Stromal cell of bone marrow (primary cell): ENCODE measurements at regions not wholly inside any gene's neighbourhood (a gene's known extent, or its start where the extent isn't known, plus 50 kb on each side); places are given as distances from the start of the nearest gene placed in this dataset.
"Not testable (repeated sequence)": the region's sequence is repeated elsewhere in the genome, so short reads cannot be mapped to it uniquely, and the experiment has no call there.

Experiments
- DNase-seq: peaks from one replicate; pipeline ENCODE4 v3.0.0-alpha.2; 2012; ENCODE audit warnings: low read depth

DNA sequence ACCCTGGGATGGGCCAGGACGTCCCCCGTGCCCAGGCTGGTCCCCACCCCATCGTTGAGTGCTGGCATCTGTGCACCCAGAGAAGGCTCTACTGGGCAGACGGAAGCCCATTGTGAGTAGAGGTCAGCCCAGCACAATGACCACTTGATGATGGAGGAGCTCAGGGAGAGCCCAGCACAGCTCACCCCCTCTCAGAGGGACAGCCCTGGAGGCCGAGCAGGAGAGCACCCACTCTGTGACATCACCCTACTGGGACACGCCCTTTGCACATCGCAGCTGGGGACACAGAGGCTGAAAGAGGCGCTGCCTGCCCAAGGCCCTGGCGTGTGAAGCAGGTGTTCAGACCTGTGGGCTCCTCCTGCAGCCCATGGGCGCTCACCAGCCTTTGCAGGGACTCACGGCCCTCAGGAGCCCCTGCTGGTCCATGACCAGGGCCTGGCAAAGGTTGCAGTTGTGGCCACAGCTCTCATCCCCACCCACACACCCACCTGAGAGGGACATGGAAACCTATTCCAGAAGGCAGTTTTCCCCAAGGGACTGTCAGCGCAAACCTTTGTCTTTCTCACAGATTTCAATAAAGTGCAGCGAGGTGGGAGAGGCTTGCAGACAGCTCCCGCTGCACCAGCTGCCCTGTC is 67.2 kb upstream of the PPP2R2D start:
- no peak for DNase-seq

DNA sequence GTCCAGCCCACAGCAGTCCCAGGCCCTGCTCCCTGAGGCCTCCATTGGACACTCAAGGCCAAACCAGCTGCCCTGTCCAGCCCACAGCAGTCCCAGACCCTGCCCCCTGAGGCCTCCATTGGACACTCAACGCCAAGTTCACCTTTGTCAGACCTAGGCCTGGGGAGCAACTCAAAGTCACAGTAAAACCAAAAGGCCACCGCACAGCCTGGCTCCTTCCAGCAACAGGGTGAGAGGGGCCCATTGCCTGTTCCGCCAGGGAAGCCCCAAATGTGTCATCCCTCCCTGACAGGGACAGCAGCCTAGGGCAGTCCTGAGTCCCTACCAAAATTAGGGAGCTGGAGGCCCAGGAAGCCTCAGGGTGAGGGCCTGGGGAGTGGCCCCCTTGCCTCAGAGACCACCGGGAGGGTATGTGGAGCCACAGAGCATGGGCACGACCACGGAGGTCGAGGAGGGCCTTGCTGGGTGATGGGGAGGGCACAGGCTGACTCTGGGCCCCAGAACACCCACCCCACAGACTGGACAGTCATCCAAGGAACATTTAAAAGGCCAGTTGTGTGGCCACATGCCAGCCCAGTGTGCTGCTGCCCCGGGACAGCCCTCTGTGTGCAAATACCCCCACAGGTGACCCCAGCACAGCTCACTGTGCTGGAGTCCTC is 66.5 kb upstream of the PPP2R2D start:
- no peak for DNase-seq

DNA sequence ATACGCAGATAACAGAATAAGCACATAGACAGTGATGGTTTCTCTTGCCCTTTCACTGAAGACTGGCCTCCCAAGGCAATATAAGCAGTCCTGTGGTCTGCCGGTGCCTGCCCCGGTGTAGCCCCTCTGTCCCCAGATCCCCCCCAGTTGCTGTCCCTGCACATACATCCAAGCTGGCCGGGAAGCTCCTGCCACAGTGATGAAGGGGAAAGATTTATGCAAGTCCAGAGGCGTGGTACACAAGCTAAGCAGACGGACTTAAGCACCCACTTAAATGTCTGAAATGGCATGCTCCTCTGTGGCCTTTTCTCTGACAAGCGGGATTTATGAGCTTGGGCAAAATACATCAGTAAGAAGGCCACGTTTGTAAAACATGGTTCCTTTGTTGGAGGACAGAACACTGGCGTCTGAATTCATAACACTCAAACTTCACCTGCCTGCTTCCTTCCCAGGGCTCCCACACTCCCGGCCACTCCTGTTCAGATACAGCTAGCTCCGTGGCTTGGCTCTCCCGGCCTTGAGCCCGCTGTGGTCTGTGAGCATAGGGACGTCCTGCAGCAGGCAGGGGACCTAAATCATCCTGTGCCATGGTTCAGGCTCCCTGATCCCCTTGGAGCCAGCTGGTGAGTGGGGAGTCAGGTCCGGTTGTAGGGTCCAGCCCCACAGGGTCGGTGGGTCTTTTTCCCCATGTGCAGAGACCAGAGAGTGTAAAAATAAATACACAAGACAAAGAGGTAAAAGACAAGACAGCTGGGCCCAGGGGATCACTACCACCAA is 61.7 kb upstream of the PPP2R2D start:
- DNase-seq, result no peak

DNA sequence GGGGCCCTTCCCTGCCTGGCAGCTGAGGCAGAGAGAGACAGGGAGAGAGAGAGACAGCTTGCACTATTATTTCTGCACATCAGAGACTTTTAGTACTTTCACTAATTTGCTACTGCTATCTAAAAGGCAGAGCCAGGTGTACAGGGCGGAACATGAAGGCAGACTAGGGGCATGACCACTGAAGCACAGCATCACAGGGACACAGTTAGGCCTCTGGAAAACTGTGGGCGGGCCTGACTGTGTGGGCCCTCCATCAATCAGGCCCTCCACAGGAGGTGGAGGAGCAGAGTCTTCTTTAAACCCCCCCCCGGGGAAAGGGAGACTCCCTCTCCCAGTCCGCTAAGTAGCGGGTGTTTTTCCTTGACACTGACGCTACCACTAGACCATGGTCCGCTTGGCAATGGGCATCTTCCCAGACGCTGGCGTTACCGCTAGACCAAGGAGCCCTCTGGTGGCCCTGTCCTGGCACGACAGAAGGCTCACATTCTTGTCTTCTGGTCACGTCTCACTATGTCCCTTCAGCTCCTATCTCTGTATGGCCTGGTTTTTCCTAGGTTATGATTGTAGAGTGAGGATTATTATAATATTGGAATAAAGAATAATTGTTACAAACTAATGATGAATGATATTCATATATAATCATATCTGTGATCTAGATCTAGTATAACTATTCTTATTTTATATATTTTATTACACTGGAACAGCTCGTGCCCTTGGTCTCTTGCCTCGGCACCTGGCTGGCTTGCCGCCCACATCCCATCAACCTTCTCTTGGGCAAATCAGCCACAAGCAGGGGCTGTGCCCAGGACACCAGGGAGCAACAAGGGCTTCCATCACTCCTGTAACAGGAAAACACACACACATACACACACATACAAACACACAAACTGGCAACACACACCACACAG is 60.7 kb upstream of the PPP2R2D start:
- DNase-seq, result not testable (repeated sequence)

DNA sequence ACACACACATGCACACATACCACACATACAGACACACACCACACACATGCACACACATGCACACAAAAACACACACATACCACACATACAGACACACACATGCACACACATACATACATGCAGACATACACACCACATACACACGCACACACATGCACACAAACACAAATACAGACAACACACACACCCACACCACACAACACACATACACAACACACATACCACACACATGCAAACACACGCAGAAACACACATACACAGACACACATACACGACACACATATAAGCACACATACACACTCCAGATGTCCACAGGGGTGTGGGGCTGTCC is 60.1 kb upstream of the PPP2R2D start:
- no peak for DNase-seq

DNA sequence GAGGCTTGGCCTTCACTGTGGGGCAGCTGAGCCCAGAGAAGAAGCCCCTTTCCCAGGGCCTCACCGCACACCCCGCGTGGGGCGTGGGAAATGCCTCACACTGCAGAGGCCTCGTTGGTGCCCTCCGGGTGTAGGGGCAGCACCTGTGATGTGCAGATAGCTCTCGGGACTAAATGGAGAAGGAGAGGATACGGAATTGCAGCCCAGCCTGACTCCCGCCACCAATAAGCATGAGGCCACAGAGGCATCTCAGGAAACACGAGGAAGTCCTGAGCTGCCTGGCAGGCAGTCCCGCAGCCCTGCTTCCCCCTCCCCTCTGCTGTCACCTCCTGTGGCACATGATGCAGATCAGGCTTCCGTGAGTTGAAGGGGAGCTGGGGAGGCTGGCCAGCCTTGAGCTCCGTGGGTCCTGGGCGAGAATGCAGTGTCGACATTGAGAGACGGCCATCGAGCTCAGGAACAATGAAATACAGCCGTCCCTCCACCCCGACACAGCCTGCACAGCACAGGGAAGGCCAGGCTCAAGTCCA is 59.6 kb upstream of the PPP2R2D start:
- no peak for DNase-seq

DNA sequence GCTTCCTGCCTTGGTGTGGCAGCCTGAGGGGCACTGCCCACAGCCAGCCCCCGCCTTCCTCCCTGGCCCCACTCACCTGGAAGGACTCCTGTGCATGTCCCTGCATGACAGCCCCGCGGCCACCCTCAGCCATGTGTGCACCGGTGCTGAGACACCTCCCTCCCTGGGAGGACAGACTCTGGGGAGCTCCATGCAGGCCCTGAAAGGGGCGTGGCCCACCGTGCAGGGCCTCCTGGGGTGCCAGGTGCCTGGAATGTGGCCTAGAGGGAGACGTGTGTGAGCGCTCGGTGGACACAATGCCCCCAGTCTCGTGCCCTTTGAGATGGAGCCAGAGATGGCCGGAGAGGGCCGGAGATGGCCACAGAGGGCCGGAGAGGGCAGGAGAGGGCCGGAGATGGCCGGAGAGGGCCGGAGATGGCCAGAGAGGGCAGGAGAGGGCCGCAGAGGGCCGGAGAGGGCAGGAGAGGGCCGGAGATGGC is 59.1 kb upstream of the PPP2R2D start:
- DNase-seq, result no peak

DNA sequence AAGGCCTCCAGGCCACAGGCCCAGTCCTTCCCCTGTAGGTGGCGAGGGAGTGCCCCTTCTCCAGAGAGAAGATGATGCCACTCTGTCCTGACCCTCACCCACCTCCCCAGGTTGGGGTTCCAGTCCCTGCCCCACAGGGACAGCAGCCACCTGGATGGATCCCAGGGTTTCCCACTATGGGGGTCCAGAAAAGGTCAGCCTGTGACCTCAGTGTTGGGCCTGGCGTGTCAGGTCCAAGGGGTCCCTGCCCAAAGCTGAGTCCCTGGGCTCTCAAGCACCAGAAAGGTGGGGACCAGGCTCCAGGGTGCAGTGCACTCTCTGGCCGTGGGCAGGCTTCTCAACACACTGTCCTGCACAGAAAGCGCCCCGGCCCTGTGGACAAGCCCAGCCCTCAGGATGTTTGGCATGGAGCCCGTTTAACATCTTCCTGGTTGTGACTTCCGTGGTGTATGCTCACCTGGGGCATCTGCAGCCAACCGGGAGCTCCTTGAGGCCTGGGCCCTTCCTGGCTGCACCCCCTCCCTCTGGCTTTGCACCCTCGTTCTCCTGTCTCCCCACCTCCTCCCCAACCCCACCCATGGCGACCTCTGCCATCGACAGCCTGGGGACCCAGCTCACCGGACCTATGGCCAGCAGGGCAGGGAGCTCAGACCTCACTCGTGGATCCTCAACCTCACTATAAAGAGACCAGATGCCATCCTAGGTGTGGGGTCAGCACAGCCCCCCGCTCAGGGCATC is 58.3 kb upstream of the PPP2R2D start:
- no peak for DNase-seq

DNA sequence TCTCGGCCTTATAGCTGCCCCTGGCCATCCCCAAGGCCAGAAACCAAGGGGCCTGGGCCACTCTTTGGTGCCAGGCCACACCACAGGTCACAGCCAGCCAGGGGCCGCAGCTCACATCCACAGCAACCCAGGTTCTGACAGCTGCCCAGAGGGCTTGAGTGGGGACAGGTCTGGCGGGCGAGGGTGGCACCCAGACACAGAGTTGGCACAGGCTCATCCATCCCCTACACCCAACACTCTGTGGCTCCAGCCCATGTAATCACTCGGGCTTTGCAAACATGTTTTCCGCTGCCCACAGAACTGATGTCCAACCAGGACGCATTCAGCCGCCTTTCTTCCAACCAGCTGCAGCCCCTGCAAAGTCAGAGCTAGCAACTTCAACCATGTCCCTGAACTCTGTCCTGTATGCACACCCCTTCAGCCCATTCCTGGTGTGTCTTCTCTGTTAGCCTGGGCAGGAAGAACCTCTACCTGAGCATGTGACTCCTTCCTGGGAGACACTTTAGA is 57.7 kb upstream of the PPP2R2D start:
- no peak for DNase-seq

DNA sequence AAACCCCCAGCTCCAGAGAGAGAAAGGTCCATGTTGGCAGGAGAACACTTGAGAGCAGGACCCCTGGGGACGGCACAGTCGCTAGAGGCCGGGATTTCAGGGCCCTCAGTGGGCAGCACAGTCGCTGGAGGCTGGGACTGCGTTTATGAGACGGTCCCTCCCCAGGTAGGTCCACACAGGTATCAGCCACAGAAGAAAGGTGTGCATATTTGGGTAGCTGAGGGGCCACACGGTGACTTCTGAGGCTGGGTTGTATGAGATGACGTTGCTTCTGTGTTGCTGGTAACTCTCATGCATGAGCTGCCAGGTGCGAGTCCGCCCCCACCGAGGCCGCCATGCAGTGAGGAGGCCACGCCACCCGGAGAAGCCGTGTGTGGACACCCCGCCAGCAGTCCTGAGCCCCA is 56.9 kb upstream of the PPP2R2D start:
- DNase-seq, result no peak

DNA sequence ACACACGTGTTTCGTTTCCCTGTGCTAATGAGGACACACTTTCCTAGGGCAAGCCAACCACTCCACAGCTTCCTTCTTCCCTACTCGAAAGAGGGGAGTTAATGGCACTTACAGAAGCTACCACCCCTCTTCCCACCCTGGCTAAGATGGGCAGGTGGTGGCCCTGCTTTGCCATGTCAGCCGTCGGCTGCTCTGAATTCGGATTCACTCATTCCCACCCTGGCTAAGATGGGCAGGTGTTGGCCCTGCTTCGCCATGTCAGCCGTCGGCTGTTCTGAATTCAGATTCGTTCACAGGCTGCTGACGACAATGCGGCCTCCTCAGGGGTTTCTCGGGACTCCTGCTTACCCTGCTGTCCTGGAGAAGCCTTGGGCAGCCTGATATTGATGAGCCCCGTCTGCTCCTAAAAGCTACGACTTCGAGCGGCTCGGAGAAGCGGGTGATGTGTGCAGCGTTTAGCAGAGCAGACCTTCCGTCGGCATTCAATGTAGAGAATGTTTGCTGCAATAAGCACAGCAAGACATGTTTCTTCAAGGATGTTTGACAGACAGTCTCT is 56.2 kb upstream of the PPP2R2D start:
- no peak for DNase-seq

DNA sequence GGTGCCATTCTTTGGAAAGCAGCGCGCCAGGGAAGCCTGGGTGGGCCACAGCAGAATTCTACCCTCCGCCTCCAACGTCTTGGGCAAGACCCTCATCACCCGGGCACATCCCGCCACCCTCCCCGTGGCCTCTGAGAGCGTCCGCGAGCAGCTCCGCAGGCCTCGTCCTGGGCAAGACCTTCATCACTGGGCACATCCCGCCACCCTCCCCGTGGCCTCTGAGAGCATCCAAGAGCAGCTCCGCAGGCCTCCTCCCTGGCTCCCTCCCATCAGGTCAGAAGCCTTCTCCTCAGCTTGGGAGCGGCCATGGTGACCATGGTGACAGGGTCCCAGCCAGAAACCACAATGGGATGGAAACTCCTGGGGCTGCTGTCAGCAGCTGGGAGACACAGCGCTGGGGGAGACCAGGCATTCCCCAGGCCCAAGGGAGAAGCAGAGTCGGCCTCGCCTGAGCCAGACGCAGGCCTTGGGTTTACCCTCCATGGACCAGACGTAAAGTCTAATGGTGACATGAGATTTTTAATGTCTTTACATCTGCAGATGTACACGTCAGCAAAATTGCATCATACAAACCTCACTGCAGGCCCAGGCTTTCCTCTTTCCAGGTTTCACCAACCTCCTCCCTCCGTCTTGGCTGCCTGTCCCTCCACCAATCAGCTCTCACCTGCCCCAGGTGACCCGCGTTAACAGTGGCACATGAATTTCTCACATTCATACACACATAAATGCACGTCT is 55.1 kb upstream of the PPP2R2D start:
- DNase-seq, result no peak

DNA sequence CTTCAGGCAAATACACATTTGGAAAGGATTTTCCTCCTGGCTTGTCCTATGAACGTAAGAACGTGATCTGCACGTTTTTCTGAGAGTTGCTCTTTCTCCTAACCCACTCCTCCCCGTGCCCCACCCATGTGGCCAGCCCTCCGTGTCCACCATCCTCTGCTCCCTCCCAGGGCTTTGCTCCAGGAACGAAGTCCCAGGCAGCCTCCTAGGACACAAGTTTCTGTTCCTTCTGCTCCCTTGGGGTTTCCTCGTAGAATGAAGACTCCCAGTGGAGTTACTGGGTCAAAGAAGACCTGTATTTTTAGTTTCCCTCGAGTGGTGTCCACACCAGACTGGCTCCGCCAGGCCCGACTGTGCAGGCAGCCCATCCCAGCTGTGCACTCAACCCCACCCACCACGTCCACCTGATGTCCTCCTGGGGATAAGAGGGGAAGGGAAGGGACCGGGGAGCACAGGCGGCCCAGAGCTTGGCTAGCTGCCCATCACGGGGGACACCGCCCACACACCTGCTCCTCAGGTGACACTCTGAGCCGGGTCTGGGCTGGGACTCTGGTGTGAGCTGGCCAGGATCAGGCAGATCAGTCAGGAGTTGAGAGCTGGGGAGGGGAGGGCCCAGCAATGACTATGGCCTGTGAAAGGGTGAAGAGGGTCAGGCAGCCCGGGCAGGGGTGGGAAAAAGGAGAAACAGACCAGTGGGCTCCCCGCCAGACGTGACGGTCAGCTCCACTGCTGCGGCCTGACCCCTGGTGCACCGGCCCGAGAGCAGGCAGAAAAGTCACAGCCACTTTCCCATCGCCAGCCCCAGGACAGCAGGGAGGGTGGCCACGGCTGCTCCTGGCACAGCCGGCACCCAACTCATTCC is 54.3 kb upstream of the PPP2R2D start:
- DNase-seq, result no peak

DNA sequence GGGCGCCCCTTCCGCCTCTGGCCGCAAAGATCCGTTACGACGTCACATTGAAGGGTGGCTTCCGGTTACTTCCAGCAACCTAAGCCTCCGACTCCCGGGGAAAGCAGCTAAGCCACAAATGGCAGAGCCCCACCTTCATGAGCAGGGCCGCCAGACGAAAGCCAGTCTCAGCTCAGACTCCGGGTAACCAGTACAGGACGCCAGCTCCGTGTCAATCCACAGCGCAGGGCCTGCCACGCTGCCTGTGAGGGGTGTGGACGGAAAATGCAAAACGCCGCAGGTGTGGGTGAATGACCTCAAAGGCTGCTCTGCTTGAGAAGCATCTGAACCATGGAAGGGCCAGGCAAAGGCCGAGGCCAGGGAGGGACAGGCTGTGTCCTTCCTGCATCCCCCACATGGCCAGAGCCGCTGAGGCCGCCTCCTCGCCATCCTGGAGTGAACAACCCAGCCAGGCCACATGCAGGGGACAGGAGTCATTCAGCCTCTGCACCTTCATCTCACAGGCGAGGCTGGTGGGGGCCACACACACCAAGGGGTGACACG is 53.5 kb upstream of the PPP2R2D start:
- no peak for DNase-seq

DNA sequence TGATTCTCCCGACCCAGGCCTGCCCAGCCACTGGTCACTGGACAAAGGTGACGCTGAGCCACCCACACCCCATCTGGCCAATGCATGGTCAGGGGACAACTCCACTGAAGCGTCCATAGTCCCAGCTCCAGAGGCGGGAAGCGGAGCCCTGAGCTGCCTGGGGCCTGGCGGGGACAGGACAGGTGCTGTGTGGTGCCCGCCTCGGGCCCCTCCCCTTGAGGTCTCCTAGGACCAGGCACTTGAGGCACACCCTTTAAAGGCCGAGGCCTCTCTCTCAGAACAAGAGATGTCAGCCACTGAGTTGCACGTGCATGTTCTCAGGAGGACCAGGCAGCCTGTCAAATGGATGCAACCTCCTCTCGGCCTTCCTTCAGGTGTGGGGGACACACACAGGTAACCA is 52.5 kb upstream of the PPP2R2D start:
- no peak for DNase-seq

DNA sequence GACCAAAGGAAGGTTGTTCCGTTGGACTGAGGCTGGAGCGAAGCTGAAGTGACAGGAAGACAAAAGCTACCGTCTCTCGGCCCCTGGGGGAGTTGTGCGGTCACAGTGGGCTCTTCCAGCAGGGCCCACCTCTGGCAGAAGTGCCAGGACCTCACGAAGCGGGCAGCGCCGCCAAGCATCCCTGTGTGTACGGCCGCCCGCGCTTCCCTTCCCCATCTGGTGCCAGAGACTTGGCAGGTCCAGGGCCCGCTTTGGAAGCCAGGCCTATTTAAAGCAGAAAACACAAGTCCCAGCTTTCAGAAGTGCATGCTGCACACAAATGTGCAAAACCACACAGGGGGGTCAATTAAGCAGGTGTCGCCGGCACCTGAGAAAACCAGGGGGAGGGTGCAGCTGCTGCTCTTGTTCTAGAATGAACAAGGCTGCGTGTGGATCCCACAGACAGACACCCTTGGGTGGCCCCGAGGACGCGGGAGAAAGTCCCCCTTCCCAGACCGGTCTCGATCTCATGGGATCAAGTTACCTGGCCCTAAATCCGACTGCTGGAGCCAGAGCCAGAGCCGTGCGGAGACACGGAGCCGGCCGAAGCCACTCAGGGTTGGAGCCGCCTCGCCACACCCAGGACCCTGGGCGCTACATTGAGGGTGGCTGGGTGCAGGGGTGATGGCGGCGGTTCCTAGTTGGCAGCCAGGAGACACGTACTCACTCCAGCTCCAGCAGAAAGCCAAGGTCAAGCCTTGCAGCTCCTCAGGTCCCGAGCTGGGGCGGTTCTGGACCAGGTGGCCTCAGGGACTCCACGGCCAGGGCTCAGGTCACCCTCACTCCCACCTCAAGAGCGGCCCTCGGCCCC is 51.8 kb upstream of the PPP2R2D start:
- DNase-seq, result no peak

DNA sequence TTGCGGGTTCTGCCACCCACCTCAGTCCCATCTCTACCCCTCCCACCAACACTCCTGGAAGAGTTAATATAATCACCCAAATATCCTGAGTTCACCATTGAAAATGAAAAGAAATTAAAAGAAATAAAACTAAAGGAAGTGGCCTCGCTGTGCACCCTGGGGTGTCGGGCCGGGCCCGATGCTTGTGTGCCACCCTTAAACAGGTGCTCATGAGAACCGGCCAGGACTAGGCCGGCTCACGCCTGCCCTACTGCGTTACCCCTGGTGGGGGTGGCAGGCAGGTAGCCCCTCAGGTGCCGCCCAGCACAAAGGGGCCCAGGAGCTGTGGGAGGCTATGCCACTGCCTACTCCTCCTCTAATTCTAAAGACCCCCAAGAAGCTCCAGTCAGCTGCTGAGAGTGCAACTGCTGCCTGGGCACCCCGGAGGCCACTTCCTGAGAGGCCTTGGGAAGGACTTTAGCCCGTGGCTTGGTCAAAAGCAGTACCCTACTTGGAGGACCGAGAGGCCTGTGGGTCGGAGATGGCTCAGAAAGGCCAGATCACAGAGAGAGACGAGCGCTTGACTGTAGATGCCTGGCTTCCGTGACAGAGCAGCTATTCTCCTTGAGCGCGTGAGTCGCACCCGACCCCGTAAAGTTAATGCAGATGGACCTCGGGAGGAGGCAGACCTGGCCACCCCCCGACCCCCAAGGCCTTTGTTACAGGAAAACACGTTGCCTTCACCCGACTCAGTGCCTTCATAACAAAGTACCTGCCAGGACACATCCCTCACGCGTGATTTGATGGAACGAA is 51.0 kb upstream of the PPP2R2D start:
- DNase-seq, result no peak
